NCI-H345 (cell line): ENCODE measurements at regions not wholly inside any gene's neighbourhood (a gene's known extent, or its start where the extent isn't known, plus 50 kb on each side); places are given as distances from the start of the nearest gene placed in this dataset.

Experiments
- DNase-seq: peaks from one replicate; lab custom pipeline; 2025; lab: John Stamatoyannopoulos, UW

DNA sequence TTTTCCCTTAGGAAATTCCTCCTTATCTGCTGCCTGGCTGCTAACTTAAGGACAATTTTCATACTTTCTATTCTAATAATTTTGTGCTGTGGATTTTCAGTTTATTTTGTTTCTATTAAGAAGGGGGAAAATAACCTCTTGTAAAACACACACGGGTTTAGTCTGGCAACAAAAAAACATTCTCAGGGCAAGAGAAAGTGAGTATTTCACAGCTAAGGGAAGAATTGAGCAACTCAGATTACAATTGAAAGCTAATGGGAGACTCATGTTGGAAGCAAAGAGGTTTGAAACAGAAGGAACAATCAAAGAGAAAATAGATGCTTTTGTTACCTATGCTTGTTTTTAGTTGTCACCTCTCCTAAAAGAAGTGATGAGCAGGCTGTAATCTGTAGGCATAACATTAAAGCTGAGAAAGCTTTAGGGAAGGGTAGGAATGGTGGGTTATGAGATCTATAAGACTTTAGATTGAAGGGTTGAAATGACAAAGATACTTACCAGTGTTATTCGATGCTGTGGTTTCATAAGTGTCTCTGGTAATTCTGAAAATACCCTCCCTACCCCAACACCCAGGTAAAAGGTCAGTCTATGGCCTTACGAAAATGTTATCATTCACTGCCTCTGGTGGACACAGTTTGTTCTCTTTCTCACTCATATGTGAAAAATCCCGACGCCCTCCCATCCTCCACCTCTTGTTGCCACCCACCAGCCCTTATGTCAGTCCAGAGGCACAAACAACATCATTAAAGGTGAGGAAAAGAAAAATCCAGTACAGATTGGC lies 510.9 kb downstream of the TXNL1 start:
- no peak for DNase-seq

DNA sequence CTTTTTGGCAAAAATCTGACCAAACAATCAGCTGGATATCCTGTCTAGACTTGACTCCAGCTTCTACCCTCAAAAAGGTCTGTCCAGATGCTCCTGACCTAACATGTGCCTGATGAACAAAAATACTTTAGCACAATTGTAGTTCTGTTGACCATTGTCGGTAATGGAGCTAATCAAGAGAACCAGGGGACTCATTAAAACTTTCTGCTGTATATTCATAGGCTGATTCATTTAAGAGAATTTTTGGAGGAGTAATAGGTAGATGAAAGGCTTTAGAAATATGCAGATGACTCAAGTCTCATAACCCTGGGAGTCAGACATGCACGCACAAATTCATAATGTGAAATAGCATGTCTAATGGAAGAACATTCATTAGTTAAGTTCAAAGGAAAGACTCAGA lies 514.2 kb downstream of the TXNL1 start:
- DNase-seq = no peak

DNA sequence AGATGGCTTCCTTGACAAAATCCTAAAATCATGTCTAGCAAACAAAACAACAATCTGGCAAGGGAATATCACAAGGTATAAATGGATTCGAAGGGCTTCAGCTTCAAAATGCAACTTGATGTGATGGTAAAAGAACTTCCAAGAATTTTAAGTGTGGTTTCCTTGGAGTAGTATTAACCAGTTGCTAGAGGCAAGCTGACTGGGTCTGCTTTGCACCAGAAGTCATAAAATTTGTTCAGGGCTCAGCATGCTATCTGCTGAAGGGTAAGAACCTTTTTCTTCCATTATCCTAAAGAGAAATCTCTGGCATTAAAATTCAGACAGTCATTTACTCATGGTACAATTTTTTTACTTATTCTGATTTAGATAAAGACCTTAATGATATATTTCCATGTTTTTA lies 516.7 kb downstream of the TXNL1 start:
- DNase-seq = no peak

DNA sequence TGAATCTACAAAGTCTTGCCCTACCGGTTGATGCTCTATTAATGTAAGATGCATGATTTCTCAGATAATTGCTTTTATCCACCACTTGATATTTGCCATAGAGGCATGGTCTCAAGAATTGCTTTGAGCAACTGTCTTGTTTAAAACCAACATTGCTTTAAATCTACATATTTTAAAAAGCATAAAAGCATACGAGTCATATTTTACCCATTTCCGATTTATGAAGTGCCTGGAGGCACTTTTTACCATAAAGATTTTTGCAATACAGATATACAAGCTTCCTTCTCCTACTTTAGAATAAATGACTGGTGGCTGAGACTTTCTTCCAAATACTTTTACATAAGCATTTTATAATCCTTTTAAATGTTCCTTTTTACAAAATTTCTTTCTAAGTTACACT lies 517.6 kb downstream of the TXNL1 start:
- DNase-seq = no peak

DNA sequence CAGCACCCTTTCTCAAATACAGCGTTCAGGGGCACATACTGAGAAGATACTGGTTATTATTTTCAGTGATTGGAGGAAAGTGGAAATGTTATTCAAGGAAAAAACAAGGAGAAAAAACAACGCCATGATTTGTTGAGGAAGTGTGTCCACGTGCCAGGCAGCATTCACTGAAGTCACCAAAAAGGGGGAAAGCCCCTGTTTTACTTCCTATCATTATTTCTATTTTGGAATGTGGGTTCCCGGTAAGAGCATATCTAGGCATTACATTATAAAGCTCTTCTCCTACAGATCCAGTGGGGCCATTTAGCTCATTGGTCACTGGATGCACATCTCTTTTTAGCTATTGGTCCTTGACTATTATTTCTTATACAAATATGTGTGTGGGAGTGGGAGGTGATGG lies 518.7 kb downstream of the TXNL1 start:
- no peak for DNase-seq

DNA sequence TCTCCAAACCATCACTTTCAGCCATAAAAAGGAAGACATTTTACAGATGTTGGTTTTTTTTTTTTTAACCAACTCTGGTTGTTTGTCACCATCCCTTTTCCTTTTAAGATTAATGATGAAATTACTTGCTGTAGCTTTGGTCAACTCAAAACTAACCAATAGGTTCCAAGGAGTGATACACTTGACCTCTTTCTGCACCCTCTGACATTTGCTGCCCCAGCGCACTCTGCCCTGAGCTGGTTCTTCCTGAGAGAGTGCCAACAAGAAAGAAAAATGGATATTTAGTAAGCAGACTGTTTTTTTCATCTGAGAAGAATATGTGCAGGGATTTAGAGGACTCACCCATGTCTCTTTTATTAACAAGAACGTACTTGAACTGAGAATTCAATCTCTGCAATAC lies 520.0 kb downstream of the TXNL1 start:
- DNase-seq = no peak

DNA sequence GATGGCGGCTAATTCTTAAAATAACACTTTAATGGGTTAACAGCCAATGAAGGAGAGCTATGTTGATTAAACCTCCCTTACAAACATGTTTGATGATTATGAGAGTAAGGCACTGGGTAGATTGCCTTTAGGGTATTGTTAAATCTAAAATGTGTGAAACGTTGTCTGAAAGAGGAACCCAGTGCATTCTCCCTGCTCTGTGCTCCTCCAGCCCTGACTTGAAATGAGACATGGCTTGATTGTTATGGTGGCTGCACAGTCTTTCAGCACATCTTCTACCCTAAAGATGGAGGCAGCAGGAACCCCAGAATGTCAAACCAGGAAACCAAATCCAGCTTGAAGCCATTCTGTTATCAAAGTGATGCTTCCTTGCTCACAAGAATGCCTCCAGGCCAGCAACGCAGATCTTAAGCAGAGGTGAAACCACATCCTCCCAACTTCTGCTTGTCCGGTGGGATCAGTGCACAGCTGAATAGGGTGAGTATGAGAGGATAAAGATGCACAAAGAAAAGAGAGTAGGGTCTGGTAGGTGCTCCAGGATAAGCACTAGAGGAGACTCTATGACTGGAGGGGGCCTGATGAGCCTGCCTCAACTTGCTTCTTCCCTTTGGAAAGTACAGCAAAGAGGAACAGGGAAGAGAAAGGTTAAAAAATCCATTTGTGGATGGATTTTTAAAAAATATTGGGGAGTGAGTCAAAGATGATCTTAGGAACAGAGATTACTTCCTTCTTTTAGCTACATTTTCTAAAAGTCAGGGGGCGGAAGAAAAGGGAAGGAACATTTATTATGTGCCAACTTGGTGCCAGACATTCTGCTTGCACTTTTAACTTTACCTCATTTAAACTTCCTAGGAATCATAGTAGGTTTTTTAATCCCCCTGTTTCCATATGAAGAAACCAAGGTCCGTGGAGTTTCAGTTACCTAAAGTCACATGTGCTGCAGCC lies 523.0 kb downstream of the TXNL1 start:
- no peak for DNase-seq

DNA sequence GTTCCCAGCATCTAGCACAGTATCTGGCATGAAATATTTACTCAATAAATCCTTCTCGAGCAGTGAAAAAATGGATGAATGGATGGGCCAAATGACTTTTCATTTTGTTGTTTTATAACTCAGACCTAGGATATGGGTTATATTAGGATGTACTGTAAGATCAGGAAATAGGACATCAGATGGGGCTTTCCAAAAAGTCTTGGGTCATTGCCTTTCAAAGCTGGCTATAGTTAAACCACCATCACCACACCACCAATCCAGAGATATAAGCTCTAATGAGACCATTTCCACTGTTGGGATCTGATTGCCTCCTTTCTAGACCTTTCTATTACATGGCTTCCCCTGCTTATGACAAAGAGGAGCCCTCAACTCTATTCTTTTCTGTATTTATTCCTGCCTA lies 525.0 kb upstream of the TCF4 start:
- no peak for DNase-seq

DNA sequence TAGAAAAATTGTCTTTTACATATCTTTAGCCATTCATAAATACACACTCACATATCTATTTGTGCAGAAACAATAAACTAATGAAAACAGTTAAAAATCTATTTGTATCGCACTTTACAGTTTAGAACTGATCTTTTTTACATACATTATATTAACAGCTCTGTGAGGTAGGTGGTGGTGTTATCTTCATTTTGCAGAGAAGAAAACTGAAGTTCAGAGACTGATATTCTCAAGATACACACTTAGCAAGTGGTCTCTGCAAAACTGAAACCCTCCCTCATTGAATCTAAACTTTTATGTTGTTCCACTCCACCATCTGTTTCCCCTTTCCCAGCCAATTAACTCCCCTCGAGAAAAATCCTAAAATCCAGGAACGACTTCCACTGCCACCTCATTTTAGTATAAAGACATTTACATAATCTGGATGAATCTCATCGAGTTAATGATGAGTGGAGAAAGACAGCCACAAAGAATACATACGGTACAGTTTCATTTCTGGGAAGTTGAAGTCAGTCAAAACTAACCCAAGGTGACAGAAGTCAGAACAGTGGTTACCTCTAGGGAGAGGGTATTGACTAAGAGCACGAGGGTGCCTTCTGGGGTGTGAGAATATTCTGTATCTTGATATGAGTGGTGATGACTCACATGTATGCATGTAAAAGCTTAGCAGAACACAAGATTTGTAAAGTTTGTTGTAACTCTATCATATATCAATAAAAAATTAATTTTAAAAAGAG lies 524.2 kb upstream of the TCF4 start:
- no peak for DNase-seq

DNA sequence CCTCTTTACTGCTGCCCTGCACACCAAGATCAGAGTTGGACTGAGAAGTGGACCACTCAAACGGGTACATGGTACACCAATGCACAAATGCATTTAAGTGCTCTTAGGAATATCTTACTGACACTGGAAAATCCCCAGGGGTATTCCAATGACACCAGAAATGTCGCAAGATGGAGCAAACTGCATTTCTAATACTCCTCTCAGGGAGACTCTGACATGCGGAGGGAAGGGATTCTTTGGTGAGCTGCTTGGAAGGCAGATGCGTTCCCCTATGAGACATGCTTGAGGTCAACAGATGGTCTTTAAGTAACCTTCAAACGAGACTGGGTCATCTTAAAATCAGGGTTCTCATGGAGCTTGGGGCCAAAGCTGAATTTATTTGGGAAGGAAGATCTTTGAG lies 521.8 kb upstream of the TCF4 start:
- no peak for DNase-seq

DNA sequence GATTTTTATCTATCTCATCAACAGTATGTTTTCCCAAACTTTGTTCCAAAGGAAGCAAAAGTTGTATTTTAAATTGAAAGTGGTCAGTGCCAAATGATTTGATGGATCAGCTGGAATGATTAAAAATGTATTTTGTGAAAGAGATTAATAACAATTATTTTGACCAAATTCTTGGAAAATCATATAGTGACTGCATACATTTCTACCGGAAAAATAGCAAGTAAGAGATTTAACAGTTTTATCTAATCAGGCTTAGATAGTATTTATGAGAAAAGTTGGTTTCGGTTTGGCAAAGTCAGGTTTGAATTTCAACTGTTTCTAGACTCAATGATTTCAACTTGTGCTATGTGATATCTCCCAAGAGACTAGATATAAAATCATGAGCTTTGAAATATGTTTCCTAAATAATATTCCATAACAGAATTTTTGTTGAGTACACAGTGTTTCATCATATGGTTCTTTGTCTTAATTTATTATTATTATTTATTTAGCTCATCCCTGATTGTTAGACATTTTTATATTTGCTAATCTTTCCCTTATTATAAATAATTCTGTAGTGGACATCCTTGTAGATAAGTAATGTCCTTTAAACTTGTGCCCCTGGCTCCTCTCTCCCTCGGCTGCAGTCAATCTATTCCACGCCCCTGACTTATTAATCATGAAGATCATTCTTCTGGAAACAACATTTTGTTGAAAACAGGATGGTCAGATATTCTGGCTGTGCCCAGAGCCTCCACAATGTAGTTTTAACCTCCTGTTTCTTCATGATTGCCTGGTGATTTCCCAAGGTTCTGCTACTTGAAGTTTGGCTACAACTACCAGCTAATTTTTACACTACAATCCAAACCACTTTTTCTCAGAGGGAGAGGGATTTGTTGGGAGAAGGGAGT lies 520.7 kb upstream of the TCF4 start:
- no peak for DNase-seq

DNA sequence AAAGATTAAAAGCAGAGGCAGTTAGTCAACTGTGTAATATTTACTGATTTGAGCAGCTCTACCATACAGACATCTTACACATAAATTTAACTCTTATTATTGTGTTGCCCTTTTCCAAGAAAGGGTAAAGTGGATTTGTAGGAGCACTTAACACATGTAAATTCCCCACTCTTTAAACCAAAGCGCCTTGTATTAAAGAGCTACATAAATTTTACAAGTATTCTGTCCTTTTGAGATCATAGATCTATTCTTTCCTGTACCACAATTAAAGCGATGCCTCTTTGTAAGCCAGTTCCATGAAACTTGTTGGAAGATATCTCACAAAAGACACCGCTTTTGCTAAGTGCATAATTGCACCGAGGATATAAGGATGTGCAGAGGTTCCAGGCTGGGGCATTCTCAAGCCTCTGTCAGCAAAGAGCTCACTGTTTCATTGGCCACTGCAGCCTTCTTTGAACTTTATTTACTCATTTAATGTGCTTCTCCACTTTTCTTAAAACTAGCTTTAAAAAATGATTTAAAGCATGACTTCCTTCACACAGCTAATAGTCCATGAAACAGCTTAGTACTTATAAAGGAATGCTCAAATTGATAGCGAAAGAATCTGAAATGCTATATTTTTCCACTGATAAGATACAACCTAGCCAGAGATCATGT lies 520.0 kb upstream of the TCF4 start:
- DNase-seq = no peak

DNA sequence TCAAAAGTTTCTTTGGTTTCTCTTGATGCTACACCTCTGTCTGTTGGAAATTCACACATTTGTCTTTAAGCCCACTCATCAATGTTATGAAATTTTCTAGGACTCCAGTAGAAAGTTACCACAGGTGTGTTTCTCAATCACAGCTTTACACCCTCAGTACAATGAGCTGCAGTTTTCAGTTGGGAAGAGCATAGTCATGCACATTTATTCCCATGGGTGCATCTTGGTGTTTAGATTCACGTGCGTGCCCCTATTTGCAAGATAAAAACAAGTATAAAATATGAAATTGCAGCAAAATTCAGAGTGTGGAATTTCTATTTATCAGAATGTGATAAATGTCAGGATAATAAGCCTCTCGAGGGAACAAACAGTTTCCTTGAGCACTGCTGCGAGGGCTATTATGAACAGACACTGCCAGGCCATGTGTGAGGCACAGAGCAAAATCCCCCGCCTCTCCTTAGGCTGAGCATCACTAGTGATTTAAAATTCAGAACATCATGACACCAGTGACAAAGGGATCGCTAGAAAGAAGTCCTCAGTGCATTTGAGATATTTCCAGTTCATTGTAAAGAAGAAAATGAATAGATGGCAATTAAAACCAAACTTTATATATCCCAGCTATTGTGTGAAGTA lies 512.2 kb upstream of the TCF4 start:
- no peak for DNase-seq

DNA sequence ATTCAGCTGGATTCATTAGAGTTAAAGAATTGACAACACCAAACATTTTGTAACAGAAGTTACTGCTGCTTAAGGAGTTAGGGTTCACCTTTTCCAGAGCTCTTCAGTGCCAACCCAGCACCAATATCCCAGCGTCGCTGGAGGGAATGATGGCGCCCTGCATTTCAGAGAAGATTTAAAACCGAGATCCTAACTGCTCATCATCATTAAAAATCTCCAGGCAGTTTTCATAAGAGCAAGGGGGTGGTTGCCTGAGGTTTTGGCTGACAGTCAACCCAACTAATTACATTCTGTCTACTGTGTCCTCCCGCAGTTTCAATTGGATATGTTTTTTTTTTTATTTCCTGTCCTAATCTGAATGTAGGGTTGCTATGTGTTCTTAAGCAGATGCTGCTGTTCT lies 509.6 kb upstream of the TCF4 start:
- no peak for DNase-seq

DNA sequence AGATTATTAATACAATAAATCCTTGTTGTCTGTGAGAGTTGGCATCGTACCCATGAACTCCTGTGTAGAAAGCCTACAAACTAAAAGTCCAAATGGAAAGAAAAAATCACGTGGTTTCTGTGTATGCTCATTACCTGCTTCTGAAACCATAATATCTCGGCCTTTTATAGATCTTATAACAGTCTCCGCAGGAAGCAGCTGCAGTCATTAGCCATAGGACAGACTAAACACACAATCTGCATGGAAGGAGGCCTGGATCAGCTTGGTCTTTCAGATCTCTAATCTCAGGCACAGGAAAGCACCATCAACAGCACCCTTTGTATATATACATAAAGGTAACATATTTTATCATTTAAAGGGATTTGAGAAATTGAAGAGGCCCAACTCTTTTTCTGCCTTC lies 508.9 kb upstream of the TCF4 start:
- no peak for DNase-seq

DNA sequence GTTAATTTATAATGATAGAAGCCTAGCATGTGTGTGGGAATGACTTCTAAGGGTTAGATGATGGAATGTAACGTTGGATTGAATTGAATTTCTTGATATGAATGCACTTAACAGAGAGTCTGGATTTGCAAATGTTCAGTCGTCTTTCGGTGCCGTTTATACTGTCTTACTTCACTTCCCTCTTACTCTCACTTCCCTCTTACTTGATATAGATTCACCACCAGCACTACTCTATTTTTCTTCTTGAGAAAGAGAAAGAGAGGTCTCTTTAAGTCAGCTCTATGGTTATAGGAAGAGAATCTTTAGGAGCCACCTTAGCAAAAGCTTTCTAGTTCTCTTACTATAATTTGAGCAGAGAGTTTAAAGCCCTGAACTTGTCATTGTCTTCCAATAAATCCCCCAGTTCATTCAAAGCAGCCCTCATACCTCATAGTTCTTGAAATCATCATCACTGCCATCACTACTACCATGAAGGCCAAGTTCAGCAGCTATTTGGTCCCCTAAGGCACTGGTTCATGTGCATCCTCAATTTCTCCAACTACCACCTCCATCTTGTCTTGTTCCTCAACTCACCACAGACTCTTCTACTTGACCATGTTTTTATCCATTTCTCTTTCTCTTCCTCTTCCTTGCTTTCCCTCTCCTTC lies 501.7 kb upstream of the TCF4 start:
- no peak for DNase-seq

DNA sequence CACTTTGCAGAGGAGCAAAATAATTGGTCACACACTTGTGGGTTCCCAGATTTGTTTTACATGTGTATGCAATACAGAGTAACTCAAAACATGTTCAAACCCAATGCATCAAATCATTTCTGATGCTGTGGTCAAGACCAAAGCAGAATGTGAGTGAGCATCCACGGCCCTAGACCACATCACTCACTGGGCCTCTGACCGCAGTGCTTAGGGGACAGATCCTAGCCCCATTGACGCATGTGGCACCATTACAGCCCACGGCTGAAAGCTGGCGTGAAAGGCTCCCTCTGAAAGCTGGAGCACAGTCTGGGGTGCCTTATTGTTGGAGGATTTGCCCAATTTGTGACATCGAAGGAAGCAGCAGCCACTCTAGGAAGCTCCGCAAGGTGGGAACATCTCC lies 498.8 kb upstream of the TCF4 start:
- DNase-seq = no peak

DNA sequence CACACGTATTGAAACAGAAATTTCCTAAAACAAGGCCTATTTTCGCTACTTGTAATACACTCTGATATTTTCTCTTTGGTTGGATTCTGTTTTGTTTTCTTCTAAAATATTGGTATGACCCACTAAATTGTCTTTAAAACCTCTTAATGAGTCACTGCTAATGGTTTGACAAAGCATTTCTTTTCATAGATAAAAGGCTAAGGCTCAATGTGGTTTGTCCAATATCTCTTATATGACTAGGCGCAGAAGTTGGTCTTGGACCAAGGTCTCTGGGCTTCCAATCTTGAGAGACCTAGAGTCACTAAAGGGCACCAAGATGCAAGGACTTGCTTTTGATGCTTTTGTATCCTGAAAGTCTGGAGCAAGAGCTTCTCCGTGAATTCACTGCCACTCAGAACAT lies 498.2 kb upstream of the TCF4 start:
- DNase-seq = no peak

DNA sequence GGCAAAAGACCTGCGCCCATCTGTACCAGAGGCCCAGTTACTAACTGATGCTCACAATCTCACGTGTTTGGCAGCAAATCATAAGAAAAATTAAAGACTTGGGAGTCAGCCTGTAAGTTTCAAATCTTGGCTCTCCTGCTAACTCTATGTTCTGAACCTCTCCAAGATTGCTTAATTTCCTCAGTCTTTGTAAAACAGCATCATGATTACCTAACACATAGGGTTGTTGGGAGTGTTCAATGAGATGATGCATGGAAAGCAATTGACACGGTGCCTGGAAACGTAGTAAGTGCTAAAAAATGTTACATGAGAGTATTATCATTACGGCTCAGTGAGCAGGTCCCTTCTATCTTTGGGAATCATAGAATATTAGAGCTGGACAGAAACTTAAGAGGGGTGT lies 497.6 kb upstream of the TCF4 start:
- DNase-seq = no peak
